A673 (cell line): ENCODE measurements at regions not wholly inside any gene's neighbourhood (a gene's known extent, or its start where the extent isn't known, plus 50 kb on each side); places are given as distances from the start of the nearest gene placed in this dataset.

ENCODE experiments used
- EZH2 ChIP-seq: fragments of 200-600 bp; sonication (generic); IDR thresholded peaks from 2 replicates; pipeline ENCODE4 v1.6.1; 2017; ENCODE audit warnings: borderline replicate concordance, low read depth, mild to moderate bottlenecking, mixed read lengths, antibody characterized with exemption, low read length; ENCODE audit not compliant: poor library complexity, severe bottlenecking
- TF ChIP-seq, protein P1 (sequence below): fragments of 300-800, 200-600 bp; sonication (generic); conservative IDR thresholded peaks from 2 replicates; pipeline ENCODE4 v1.5.1; 2017; ENCODE audit warnings: low read depth, mild to moderate bottlenecking, antibody characterized with exemption, low read length, moderate library complexity, mixed read lengths

DNA sequence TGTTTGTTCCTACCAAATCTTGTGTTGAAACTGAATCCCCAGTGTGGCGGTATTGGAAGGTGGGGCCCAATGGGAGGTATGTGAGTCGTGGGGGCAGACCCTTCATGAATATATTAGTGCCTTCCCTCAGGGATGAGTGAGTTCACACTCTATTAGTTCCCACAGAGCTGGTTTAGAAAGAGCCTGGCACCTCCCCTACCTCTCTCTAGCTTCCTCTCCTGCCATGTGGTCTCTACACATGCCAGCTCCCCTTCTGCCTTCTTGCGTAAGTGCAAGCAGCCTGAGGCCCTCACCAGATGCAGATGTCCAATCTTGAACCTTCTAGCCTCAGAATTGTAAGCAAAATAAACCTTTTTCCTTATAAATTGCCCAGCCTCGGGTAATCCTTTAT lies 105.8 kb downstream of the SPTSSA start:
- TF ChIP-seq, protein P1, sequence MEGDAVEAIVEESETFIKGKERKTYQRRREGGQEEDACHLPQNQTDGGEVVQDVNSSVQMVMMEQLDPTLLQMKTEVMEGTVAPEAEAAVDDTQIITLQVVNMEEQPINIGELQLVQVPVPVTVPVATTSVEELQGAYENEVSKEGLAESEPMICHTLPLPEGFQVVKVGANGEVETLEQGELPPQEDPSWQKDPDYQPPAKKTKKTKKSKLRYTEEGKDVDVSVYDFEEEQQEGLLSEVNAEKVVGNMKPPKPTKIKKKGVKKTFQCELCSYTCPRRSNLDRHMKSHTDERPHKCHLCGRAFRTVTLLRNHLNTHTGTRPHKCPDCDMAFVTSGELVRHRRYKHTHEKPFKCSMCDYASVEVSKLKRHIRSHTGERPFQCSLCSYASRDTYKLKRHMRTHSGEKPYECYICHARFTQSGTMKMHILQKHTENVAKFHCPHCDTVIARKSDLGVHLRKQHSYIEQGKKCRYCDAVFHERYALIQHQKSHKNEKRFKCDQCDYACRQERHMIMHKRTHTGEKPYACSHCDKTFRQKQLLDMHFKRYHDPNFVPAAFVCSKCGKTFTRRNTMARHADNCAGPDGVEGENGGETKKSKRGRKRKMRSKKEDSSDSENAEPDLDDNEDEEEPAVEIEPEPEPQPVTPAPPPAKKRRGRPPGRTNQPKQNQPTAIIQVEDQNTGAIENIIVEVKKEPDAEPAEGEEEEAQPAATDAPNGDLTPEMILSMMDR, result no peak
- no peak for TF ChIP-seq EZH2
